Kidney epithelial cell (primary cell): ENCODE measurements at regions not wholly inside any gene's neighbourhood (a gene's known extent, or its start where the extent isn't known, plus 50 kb on each side); places are given as distances from the start of the nearest gene placed in this dataset.
"Not testable (repeated sequence)": the region's sequence is repeated elsewhere in the genome, so short reads cannot be mapped to it uniquely, and the experiment has no call there.

Source experiments
- DNase-seq: peaks from one replicate; pipeline ENCODE4 v3.0.0-alpha.2; 2010; ENCODE audit warnings: low read depth
- H3K27me3 ChIP-seq: 2 replicates; pipeline ENCODE4 v1.6.0; 2011; ENCODE audit warnings: low read length; ENCODE audit not compliant: control insufficient read depth, insufficient read depth
- H3K36me3 ChIP-seq: 2 replicates; pipeline ENCODE4 v1.5.1; 2011; ENCODE audit warnings: low read length; ENCODE audit not compliant: control insufficient read depth, insufficient read depth
- H3K4me3 ChIP-seq: 2 replicates; pipeline ENCODE4 v1.5.1; 2011; ENCODE audit warnings: low read depth, mild to moderate bottlenecking, control low read depth, low read length
- CTCF ChIP-seq: IDR thresholded peaks from 2 replicates; pipeline ENCODE4 v1.5.1; 2011; ENCODE audit warnings: mild to moderate bottlenecking, moderate library complexity, low read length, control low read depth, inconsistent platforms; ENCODE audit not compliant: insufficient read depth, poor library complexity, severe bottlenecking

GRCh38 chr9:108033976-108034964 lies 544.7 kb upstream of the KLF4 start:
- no peak for DNase-seq
- no peak for TF ChIP-seq CTCF

GRCh38 chr9:108032079-108032478 lies 542.5 kb upstream of the KLF4 start:
- not testable (repeated sequence) for DNase-seq, H3K27me3 ChIP-seq, H3K4me3 ChIP-seq, H3K36me3 ChIP-seq

More at GRCh38 chr9:108033976-108034964, 544.7 kb upstream of the KLF4 start:
- Histone ChIP-seq H3K4me3 (no peak overlapping the region), H3K27me3 (no peaks in the 10 kb centered on the region), H3K36me3 (no peaks in the 10 kb centered on the region)

GRCh38 chr9:108031221-108031620 lies 541.7 kb upstream of the KLF4 start:
- not testable (repeated sequence) for DNase-seq, H3K36me3 ChIP-seq

GRCh38 chr9:108026718-108027117 lies 537.1 kb upstream of the KLF4 start:
- DNase-seq, H3K4me3 ChIP-seq, H3K27me3 ChIP-seq: not testable (repeated sequence)

More at GRCh38 chr9:108031221-108031620, 541.7 kb upstream of the KLF4 start:
- H3K27me3 ChIP-seq, H3K4me3 ChIP-seq: not testable (repeated sequence)

GRCh38 chr9:108024604-108025003 lies 535.0 kb upstream of the KLF4 start:
- H3K36me3 ChIP-seq = no peaks in the 10 kb centered on the region
- no peaks in the 10 kb centered on the region for H3K27me3 ChIP-seq
- no peak for TF ChIP-seq CTCF
- DNase-seq = no peak
- no peak overlapping the region for H3K4me3 ChIP-seq

More at GRCh38 chr9:108026718-108027117, 537.1 kb upstream of the KLF4 start:
- H3K36me3 ChIP-seq = not testable (repeated sequence)

GRCh38 chr9:108022246-108022935 lies 532.8 kb upstream of the KLF4 start:
- no peak for DNase-seq
- H3K4me3 ChIP-seq = no peak overlapping the region
- no peaks in the 10 kb centered on the region for H3K36me3 ChIP-seq
- no peak for TF ChIP-seq CTCF
- no peaks in the 10 kb centered on the region for H3K27me3 ChIP-seq

GRCh38 chr9:108021096-108021710 lies 531.6 kb upstream of the KLF4 start:
- H3K27me3 ChIP-seq = no peaks in the 10 kb centered on the region
- DNase-seq = no peak
- no peaks in the 10 kb centered on the region for H3K36me3 ChIP-seq
- no peak overlapping the region for H3K4me3 ChIP-seq
- TF ChIP-seq CTCF = no peak
